Brain microvascular endothelial cell (primary cell): ENCODE measurements at regions not wholly inside any gene's neighbourhood (a gene's known extent, or its start where the extent isn't known, plus 50 kb on each side); places are given as distances from the start of the nearest gene placed in this dataset.

ENCODE experiments used
- DNase-seq: peaks from one replicate; pipeline ENCODE4 v3.0.0-alpha.2; 2020
- H3K27ac ChIP-seq: fragments of 250-450 bp; sonication (Bioruptor Pico); 2 replicates; pipeline ENCODE4 v1.5.1; 2020; ENCODE audit warnings: mild to moderate bottlenecking, moderate library complexity
- H3K27me3 ChIP-seq: fragments of 250-450 bp; sonication (Bioruptor Pico); replicated peaks from 2 replicates; pipeline ENCODE4 v1.5.1; 2020; ENCODE audit warnings: mild to moderate bottlenecking
- H3K36me3 ChIP-seq: fragments of 250-450 bp; sonication (Bioruptor Pico); replicated peaks from 2 replicates; pipeline ENCODE4 v1.5.1; 2020; ENCODE audit warnings: mild to moderate bottlenecking
- H3K4me3 ChIP-seq: 2 replicates; pipeline ENCODE4 v1.5.1; 2011; ENCODE audit warnings: low read depth, mild to moderate bottlenecking, control low read depth, low read length, moderate library complexity
- in situ Hi-C: cut with HindIII; loops from 2 replicates; pipeline ENCODE4 v1.10.0; 2017; ENCODE audit warnings: low sequenced_read_pairs, low pct_ligation_motif_present
- TF ChIP-seq, protein P1 (sequence below): IDR thresholded peaks from 2 replicates; pipeline ENCODE4 v1.5.1; 2011; ENCODE audit warnings: low read depth, mild to moderate bottlenecking, moderate library complexity, low read length, control low read depth, inconsistent platforms; ENCODE audit errors: missing control alignments

DNA sequence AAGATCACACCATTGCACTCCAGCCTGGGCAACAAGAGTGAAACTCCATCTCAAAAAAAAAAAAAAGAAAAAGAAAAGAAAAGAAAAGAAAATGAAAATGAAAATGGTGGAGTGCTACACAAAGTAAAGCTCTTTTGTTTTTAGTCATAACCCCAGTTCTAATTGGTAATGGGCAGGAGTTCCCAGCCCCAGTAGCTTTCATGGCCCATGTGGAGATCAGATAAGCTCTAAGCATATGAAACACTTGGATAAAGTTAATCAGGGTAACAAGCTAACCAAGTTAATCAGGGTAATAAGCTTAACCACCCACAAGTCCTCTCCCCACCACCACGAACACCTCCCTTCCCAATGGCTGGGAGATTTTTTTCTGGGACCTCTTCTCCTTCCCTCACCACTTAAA, 240.8 kb downstream of the BCL11A start:
- no peak overlapping the region for H3K27ac ChIP-seq
- no peak overlapping the region for H3K4me3 ChIP-seq
- TF ChIP-seq, protein P1, sequence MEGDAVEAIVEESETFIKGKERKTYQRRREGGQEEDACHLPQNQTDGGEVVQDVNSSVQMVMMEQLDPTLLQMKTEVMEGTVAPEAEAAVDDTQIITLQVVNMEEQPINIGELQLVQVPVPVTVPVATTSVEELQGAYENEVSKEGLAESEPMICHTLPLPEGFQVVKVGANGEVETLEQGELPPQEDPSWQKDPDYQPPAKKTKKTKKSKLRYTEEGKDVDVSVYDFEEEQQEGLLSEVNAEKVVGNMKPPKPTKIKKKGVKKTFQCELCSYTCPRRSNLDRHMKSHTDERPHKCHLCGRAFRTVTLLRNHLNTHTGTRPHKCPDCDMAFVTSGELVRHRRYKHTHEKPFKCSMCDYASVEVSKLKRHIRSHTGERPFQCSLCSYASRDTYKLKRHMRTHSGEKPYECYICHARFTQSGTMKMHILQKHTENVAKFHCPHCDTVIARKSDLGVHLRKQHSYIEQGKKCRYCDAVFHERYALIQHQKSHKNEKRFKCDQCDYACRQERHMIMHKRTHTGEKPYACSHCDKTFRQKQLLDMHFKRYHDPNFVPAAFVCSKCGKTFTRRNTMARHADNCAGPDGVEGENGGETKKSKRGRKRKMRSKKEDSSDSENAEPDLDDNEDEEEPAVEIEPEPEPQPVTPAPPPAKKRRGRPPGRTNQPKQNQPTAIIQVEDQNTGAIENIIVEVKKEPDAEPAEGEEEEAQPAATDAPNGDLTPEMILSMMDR = no peak
- no peaks in the 10 kb centered on the region for H3K27me3 ChIP-seq
- no peaks in the 10 kb centered on the region for H3K36me3 ChIP-seq
- DNase-seq = no peak
- in situ Hi-C loops = no loop called here

DNA sequence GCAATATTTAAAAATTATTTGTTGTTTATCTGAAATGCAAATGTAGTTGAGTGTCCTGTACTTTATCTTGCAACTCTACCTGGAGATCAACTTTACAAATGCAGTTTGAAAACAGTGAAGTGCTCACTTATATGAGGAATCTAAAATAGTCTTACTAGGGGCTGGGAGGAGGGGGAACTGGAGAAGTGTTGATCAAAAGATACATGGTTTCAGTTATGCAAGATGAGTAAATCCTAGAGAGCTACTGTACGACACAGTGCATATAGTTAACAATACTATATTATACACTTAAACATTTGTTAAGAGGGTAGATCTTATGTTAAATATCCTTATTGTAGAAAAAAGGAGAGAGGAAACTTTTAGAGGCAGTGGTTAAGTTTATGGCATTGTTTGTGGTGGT, 241.9 kb downstream of the BCL11A start:
- Histone ChIP-seq H3K27ac (no peak overlapping the region), H3K27me3 (no peaks in the 10 kb centered on the region), H3K4me3 (no peak overlapping the region), H3K36me3 (no peaks in the 10 kb centered on the region)
- DNase-seq = no peak
- TF ChIP-seq, protein P1 = no peak
- in situ Hi-C loops = no loop called here

DNA sequence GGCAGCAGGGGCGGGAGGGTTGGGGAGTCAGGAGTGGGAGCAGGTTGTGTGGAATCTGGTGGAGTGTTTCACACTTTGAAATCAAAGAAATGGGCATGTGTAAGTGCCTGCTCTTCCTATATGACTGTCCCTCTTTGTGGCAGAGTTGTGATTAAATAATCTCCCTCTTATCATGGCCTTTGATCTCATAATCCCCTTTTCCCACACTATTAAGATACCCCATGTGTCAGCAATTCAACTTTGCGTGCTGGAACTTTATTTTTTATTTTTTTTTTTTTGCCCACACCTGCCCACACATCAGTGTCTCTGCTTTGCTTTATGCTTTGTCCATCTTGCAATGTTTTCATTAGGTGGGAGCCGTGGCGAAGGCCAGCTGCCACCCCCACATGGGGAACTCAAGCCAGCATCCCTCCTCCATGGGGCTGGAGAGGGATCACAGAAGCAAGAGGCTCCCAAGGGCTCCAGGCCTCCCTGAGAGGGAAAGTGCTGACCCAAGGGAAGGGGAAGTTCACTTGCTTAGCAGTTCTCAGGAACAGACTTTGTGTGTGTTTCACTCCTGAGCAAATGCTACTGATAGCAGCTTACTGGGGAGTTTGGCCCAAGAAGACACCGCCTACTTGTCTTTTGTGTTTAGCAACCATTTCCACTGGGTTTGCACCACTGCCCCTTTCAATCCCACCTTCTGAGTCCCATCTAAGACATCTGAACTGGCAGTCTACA, 243.4 kb downstream of the BCL11A start:
- TF ChIP-seq, protein P1 = no peak
- in situ Hi-C loops = no loop called here
- no peak overlapping the region for H3K4me3 ChIP-seq
- DNase-seq = no peak
- no peak overlapping the region for H3K27ac ChIP-seq
- no peaks in the 10 kb centered on the region for H3K27me3 ChIP-seq
- H3K36me3 ChIP-seq = no peaks in the 10 kb centered on the region

DNA sequence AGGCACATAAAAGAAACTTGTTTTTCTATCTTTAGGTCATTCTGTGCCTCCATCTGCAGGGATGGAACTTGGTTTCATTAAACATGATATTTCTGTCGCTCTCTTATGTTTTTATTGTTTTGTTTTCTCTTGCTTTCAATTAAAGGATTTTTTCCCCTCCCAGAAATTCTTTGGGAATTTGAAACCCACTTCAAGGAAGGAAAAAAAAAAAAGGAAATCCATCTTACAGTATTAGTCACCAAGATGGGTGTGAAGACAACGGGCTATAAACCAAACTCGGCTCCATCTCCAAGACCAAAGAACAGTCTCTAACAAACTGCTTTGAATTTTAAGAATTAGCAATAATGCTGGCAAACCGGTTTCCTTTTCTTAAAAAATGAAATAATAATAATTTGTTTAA, 244.1 kb downstream of the BCL11A start:
- no peaks in the 10 kb centered on the region for H3K36me3 ChIP-seq
- no peak overlapping the region for H3K4me3 ChIP-seq

DNA sequence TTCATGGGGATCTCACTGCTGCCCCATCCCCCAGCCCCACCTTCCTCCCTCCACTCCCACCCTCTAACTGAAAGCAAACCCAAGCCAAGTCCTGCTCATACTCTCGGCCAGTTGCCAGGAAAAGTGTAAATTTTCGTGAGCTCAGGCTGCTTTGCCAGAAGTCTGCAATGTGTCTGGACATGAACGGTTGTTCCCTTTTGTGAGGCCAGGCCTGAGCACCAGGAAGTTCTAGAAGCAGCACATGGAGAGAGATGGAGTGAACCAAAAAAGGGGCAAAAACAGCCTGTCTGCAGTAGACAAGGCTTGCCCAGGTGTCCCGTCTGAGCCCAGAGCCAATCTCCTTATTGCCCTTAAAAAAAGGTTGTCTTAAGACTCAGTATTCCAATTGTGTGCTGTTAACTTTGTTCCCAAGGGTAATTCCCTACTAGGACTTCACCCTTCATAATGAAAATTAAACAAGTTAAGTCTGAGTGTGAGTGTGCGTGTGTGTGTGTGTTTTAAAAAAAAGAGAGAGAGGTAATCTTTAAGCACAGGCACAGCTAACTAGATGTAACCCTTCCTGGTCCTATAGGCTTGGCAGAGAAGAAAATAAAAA, 247.1 kb downstream of the BCL11A start:
- TF ChIP-seq, protein P1 = no peak
- no peak overlapping the region for H3K27ac ChIP-seq
- H3K4me3 ChIP-seq = no peak overlapping the region
- no peaks in the 10 kb centered on the region for H3K36me3 ChIP-seq
- no peaks in the 10 kb centered on the region for H3K27me3 ChIP-seq
- no peak for DNase-seq
- in situ Hi-C loops = no loop called here

More for the DNA sequence above, 244.1 kb downstream of the BCL11A start:
- DNase-seq = no peak
- TF ChIP-seq, protein P1 = no peak
- H3K27ac ChIP-seq = no peak overlapping the region
- in situ Hi-C loops = no loop called here
- H3K27me3 ChIP-seq = no peaks in the 10 kb centered on the region
